Liver (tissue), 3 donors: ENCODE measurements at regions not wholly inside any gene's neighbourhood (a gene's known extent, or its start where the extent isn't known, plus 50 kb on each side); places are given as distances from the start of the nearest gene placed in this dataset.
"Not testable (repeated sequence)": the region's sequence is repeated elsewhere in the genome, so short reads cannot be mapped to it uniquely, and the experiment has no call there.

Experiments
- EGR1 ChIP-seq, 2 donors: IDR thresholded peaks; 2 replicates each; pipeline ENCODE4 v1.6.1; 2016 to 2018; ENCODE audit warnings: antibody characterized with exemption in 2 of 2, low read depth in 2 of 2
- HNF4A ChIP-seq, 2 donors: conservative IDR thresholded peaks; 2 replicates each; pipeline ENCODE4 v1.6.1; 2016; ENCODE audit warnings: antibody characterized with exemption in 2 of 2, mild to moderate bottlenecking in 2 of 2
- RAD21 ChIP-seq, 2 donors: IDR thresholded peaks; 2 replicates each; pipeline ENCODE4 v1.6.1; 2016; ENCODE audit warnings: antibody characterized with exemption in 2 of 2, mild to moderate bottlenecking in 2 of 2
- SP1 ChIP-seq: IDR thresholded peaks from 2 replicates; pipeline ENCODE4 v1.6.1; 2018; ENCODE audit warnings: antibody characterized with exemption, mild to moderate bottlenecking
- TAF1 ChIP-seq: conservative IDR thresholded peaks from 2 replicates; pipeline ENCODE4 v1.6.1; 2016; ENCODE audit warnings: antibody characterized with exemption, mild to moderate bottlenecking
- YY1 ChIP-seq: IDR thresholded peaks from 2 replicates; pipeline ENCODE4 v1.6.1; 2016; ENCODE audit warnings: antibody characterized with exemption, mild to moderate bottlenecking
- TF ChIP-seq, protein P1 (sequence below): IDR thresholded peaks from 2 replicates; pipeline ENCODE4 v1.6.1; 2016; ENCODE audit warnings: antibody characterized with exemption, mild to moderate bottlenecking
- TF ChIP-seq, protein P2 (sequence below): fragments of 150-350 bp; IDR thresholded peaks from 2 replicates; pipeline ENCODE4 v1.5.1; 2017; ENCODE audit warnings: improper control_type of control experiment, low read depth, low read length; ENCODE audit not compliant: missing input control
- TF ChIP-seq, protein P3 (sequence below): IDR thresholded peaks from 2 replicates; pipeline ENCODE4 v1.6.1; 2016; ENCODE audit warnings: antibody characterized with exemption
- TF ChIP-seq, protein P4 (sequence below): IDR thresholded peaks from 2 replicates; pipeline ENCODE4 v1.6.1; 2016; ENCODE audit warnings: antibody characterized with exemption
- TF ChIP-seq, protein P5 (sequence below): IDR thresholded peaks from 2 replicates; pipeline ENCODE4 v1.6.1; 2016; ENCODE audit warnings: antibody characterized with exemption
- donor health status: healthy.
- donor health status: healthy.

DNA sequence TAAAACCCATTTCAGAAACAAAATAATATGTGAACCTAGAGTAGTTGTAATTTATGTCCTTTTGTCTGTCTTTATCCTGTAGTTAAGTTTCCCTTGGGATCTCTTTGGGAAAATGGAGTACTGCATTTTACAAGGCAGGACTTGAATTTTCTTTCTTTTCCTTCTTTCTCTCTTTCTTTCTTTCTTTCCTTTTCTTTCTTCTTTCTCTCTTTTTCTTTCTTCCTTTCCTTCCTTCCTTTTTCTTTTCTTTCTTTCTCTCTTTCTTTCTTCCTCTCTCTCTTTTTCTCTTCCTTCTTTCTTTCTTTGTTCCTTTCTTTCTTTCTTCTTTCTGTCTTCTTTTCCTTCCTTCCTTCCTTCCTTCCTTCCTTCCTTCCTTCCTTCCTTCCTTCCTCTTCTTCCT lies 126.6 kb upstream of the NOTCH2NLA start:
- TF ChIP-seq, protein P1, sequence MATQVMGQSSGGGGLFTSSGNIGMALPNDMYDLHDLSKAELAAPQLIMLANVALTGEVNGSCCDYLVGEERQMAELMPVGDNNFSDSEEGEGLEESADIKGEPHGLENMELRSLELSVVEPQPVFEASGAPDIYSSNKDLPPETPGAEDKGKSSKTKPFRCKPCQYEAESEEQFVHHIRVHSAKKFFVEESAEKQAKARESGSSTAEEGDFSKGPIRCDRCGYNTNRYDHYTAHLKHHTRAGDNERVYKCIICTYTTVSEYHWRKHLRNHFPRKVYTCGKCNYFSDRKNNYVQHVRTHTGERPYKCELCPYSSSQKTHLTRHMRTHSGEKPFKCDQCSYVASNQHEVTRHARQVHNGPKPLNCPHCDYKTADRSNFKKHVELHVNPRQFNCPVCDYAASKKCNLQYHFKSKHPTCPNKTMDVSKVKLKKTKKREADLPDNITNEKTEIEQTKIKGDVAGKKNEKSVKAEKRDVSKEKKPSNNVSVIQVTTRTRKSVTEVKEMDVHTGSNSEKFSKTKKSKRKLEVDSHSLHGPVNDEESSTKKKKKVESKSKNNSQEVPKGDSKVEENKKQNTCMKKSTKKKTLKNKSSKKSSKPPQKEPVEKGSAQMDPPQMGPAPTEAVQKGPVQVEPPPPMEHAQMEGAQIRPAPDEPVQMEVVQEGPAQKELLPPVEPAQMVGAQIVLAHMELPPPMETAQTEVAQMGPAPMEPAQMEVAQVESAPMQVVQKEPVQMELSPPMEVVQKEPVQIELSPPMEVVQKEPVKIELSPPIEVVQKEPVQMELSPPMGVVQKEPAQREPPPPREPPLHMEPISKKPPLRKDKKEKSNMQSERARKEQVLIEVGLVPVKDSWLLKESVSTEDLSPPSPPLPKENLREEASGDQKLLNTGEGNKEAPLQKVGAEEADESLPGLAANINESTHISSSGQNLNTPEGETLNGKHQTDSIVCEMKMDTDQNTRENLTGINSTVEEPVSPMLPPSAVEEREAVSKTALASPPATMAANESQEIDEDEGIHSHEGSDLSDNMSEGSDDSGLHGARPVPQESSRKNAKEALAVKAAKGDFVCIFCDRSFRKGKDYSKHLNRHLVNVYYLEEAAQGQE = not testable (repeated sequence)
- TF ChIP-seq, protein P2, sequence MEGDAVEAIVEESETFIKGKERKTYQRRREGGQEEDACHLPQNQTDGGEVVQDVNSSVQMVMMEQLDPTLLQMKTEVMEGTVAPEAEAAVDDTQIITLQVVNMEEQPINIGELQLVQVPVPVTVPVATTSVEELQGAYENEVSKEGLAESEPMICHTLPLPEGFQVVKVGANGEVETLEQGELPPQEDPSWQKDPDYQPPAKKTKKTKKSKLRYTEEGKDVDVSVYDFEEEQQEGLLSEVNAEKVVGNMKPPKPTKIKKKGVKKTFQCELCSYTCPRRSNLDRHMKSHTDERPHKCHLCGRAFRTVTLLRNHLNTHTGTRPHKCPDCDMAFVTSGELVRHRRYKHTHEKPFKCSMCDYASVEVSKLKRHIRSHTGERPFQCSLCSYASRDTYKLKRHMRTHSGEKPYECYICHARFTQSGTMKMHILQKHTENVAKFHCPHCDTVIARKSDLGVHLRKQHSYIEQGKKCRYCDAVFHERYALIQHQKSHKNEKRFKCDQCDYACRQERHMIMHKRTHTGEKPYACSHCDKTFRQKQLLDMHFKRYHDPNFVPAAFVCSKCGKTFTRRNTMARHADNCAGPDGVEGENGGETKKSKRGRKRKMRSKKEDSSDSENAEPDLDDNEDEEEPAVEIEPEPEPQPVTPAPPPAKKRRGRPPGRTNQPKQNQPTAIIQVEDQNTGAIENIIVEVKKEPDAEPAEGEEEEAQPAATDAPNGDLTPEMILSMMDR = not testable (repeated sequence)
- TF ChIP-seq YY1; TAF1; RAD21 (IDR thresholded peaks at IDR 0.05); HNF4A (conservative IDR thresholded peaks at IDR 0.05); SP1; EGR1 (IDR thresholded peaks at IDR 0.05; ENCODE audit: low read depth in 2 of 2): not testable (repeated sequence)
- TF ChIP-seq, protein P3, sequence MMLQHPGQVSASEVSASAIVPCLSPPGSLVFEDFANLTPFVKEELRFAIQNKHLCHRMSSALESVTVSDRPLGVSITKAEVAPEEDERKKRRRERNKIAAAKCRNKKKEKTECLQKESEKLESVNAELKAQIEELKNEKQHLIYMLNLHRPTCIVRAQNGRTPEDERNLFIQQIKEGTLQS = not testable (repeated sequence)
- TF ChIP-seq, protein P4, sequence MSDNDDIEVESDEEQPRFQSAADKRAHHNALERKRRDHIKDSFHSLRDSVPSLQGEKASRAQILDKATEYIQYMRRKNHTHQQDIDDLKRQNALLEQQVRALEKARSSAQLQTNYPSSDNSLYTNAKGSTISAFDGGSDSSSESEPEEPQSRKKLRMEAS = not testable (repeated sequence)
- TF ChIP-seq, protein P5, sequence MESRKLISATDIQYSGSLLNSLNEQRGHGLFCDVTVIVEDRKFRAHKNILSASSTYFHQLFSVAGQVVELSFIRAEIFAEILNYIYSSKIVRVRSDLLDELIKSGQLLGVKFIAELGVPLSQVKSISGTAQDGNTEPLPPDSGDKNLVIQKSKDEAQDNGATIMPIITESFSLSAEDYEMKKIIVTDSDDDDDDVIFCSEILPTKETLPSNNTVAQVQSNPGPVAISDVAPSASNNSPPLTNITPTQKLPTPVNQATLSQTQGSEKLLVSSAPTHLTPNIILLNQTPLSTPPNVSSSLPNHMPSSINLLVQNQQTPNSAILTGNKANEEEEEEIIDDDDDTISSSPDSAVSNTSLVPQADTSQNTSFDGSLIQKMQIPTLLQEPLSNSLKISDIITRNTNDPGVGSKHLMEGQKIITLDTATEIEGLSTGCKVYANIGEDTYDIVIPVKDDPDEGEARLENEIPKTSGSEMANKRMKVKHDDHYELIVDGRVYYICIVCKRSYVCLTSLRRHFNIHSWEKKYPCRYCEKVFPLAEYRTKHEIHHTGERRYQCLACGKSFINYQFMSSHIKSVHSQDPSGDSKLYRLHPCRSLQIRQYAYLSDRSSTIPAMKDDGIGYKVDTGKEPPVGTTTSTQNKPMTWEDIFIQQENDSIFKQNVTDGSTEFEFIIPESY = not testable (repeated sequence)
